ENCODE measurements at regions not wholly inside any gene's neighbourhood (a gene's known extent, or its start where the extent isn't known, plus 50 kb on each side); places are given as distances from the start of the nearest gene placed in this dataset.

DNA sequence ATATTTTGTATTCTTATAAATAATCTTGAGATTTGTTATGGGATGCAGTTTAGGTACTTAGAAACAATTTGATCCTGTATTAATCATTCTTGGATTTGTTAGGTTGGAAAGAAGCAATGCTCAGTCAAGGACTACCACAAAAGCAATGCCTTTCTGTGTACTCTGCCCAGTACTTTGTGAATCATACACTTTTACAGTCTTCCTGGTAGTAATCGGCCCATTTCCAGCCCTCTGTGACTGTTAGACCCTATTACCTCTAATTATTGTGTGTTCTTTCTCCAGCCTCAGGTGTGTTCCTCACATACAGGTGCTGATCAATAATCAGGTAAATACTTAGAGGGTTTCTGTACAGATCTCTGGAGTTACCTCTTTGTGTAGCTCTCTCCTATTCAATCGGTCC, 609.0 kb downstream of the KCNH5 start:
- H3K4me3 ChIP-seq (ENCODE audit: low read depth, low read length): no peak overlapping the region
- no peak for DNase-seq (ENCODE audit: low read depth)
- TF ChIP-seq CTCF (IDR thresholded peaks at IDR 0.05; ENCODE audit: insufficient read depth, low read length): no peak

- TF ChIP-seq CTCF (IDR thresholded peaks at IDR 0.05; ENCODE audit: insufficient read depth, low read length): no peak
- DNase-seq (ENCODE audit: low read depth): no peak
- H3K4me3 ChIP-seq (ENCODE audit: low read depth, low read length): no peak overlapping the region
These were observed 606.0 kb downstream of the KCNH5 start for GRCh38 chr14:62439210-62439609.

DNA sequence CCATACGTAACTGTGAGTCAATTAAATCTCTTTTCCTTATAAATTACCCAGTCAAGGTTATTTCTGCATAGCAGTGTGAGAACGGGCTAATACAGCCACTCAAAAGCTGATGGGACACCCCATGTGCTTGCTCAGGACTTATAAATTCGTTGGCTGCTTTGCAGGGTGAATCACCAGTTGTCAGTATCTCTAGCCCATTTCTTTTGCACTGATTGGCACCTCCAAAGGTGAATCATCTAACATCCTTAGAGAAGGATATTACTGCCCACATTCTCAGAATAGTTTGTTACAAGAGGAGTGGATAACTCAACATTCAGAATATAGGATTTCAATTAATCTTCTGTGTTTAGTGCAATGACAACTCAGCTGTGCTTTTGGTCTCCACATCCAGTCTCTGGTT, 601.5 kb downstream of the KCNH5 start:
- TF ChIP-seq CTCF (IDR thresholded peaks at IDR 0.05; ENCODE audit: insufficient read depth, low read length): no peak
- no peak for DNase-seq (ENCODE audit: low read depth)
- H3K4me3 ChIP-seq (ENCODE audit: low read depth, low read length): no peak overlapping the region

DNA sequence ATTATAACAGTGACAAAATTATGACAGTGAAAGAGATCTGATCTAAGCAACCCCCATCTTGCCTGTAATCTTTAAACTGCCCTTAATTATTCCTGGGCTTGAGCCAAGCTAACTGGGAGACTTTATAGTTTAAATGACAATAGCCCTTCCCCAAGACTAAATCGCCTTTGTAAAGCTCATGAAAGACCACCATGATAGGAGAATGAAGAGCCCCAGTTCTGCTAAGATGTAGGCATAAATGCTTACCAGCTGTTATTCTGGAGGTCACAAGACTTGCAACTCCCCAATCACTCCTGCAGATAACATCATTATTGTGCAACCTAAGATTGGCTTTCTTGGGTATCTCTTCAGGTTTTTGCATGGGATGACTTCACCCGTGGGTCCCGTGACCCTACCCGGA, 599.7 kb downstream of the KCNH5 start:
- no peak for DNase-seq (ENCODE audit: low read depth)
- no peak for TF ChIP-seq CTCF (IDR thresholded peaks at IDR 0.05; ENCODE audit: insufficient read depth, low read length)
- no peak overlapping the region for H3K4me3 ChIP-seq (ENCODE audit: low read depth, low read length)

DNA sequence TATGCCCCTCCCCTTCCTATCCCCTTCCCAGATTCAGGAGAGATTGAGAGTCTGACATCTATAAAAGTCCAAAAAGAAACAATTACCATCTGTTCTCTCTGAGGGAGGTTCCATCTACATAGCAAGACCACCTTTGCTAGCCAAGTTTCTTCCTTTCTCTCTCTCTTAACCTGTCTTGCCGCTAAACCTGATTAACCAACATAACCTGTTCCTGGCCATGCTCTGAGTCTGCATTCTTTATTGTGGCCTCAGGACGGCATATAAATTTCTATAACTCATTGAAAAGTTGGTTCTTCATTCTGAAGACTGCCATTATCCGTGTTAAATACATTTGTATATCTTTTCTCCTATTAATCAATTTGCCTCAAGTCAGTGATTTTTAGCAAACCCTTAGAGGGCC, 594.0 kb downstream of the KCNH5 start:
- DNase-seq (ENCODE audit: low read depth): no peak
- no peak overlapping the region for H3K4me3 ChIP-seq (ENCODE audit: low read depth, low read length)
- TF ChIP-seq CTCF (IDR thresholded peaks at IDR 0.05; ENCODE audit: insufficient read depth, low read length): no peak

- TF ChIP-seq CTCF (IDR thresholded peaks at IDR 0.05; ENCODE audit: insufficient read depth, low read length): no peak
- no peak overlapping the region for H3K4me3 ChIP-seq (ENCODE audit: low read depth, low read length)
- DNase-seq (ENCODE audit: low read depth): no peak
These were observed 592.0 kb downstream of the KCNH5 start for GRCh38 chr14:62453226-62453625.

GRCh38 chr14:62455446-62455845, 589.8 kb downstream of the KCNH5 start:
- H3K4me3 ChIP-seq (ENCODE audit: low read depth, low read length): no peak overlapping the region
- DNase-seq (ENCODE audit: low read depth): no peak
- no peak for TF ChIP-seq CTCF (IDR thresholded peaks at IDR 0.05; ENCODE audit: insufficient read depth, low read length)

All from fibroblast of the aortic adventitia (primary cell).